ENCODE measurements at regions not wholly inside any gene's neighbourhood (a gene's known extent, or its start where the extent isn't known, plus 50 kb on each side); places are given as distances from the start of the nearest gene placed in this dataset.

DNA sequence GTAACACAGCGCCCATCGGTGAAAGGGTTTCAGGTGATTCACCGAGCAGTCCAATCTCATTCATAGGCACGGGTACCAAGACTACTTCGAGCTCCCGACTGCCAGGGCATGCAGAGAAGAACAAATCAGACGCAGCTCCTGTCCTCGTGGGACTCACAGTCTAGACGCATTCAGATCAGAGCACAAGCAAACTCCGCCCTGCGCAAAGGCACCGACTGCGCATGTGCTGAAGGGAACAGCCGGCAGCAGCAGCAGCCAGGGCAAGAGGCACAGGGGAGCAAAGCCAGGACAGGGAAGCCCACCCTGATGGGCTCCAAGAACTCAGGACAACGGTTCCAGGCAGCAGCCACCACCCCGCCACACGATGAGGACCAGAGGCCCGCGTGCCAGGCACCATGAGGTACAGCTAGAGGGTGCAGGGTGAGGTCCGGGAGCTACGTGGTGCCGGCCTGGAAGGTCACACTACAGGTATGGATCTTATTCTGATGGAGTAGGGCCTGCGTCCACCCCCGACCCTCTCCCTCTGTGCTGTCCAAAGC lies 315.7 kb downstream of the FOXL1 start:
- DNase-seq, result no peak

DNA sequence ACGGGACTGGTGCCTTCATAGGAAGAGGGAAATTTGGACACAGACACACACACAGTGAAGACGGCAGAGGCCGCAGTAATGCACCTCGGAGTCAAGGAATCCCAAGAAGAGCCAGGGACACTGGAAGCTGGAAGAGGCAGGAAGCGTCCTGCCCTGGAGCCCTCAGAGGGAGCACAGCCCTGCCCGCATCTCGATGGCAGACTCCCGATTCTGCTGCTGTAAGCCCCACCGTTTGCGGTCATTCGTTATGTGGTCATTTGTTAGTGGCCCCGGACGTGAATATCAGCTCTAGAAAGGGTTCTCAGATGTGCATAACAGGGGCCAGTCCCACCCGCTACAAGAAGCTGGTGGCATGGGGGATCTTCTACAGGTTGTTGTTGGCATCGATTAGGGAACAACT lies 316.6 kb downstream of the FOXL1 start:
- DNase-seq, result no peak

DNA sequence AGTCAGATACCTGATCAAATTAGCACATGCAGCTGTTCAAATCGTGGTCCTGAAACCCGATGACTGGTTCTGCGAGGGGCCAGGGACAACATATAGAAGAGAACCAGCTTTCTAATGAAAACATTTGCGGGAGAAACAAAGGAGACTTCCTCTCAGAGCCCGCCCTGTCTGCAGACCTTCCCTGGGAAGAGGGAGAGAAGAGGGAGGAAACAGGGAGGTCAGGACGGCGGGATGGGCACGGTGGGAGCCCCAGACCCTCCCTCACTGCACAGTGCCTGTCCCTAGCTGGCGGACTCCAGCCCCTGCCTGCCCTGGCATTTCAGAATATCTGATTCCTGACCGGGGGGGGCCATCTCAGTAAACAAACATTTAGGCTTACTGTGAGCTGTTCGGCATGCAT lies 317.3 kb downstream of the FOXL1 start:
- DNase-seq, result no peak

GRCh38 chr16:86896976-86897375 lies 318.6 kb downstream of the FOXL1 start:
- DNase-seq, result no peak

DNA sequence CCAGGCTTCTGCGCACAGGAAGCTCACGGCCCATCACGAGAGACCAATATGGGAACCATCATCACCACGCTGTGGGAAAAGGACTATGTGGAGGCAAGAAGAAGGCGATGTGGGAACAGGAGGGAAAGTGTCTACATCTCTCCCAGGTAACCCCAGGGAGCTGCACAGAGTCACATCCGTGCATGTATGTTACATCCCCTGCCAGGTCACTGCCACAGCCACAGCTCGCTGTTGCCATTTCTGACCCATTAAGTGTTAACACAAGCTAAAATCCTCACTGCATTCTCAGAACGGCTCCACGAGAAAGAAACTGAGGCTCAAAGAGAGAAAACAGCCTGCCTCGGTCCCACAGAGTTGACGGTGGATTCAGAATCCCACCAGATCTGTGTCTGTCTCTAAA lies 319.1 kb downstream of the FOXL1 start:
- DNase-seq, result no peak

- no peak for DNase-seq
Observed at GRCh38 chr16:86898386-86898785, 320.0 kb downstream of the FOXL1 start.

GRCh38 chr16:86899151-86899550 lies 320.8 kb downstream of the FOXL1 start:
- no peak for DNase-seq

DNA sequence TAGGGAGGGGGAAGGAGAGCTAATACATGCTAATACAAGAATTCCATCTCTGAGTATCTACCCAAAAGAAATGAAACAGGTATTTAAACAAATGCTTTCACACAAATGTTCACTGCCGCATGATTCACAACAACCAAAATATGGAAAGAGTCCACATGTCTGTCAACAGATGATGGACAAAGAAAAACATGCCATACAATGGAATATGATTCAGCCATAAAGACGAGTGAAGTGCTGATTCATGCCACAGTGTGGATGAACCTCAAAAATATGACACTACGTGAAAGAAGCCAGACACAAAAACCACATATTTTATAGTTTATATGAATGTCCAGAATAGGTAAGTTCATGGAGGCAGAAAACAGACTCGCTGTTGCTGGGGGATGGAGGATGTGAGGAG lies 321.4 kb downstream of the FOXL1 start:
- no peak for DNase-seq

DNA sequence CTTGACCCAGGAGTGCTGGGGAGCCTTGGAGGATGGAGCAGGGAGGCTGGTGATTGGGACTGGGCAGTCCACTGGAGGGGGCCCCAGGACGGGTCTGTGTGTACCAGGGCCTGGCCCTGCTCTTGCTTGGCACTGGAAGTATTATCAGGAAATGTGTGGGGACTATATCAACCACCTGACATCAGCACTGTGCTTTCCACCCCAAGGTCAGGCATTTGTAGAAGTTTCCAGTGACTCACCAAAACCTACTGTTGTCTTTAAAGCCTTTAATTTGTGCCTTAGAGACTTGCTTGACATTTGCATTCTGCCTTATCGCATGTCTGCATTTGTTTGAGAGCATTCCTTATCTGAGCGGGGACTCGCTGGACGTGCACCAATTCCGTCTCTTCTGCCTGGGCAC lies 323.1 kb downstream of the FOXL1 start:
- DNase-seq, result no peak

DNA sequence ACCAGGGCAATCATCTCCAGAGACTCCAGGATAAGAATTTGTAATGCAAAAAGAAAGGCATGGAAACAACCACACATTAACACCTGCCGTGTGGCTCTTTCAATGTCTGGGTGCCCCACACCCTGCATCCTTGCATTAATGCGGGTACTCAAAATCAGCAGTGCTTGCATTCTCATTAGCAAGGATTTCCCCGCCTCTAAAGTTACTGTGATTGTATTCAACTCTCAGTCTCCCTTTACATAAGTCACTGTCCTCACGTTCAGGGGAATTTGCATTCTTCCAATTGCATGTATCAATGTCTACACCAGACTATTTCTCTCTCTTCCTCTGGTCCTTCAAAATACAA lies 324.3 kb downstream of the FOXL1 start:
- DNase-seq, result no peak

GRCh38 chr16:86903068-86903467 lies 324.7 kb downstream of the FOXL1 start:
- no peak for DNase-seq

GRCh38 chr16:86905302-86905701 lies 327.0 kb downstream of the FOXL1 start:
- DNase-seq, result no peak

- no peak for DNase-seq
Observed at GRCh38 chr16:86906623-86907022, 328.3 kb downstream of the FOXL1 start.

DNA sequence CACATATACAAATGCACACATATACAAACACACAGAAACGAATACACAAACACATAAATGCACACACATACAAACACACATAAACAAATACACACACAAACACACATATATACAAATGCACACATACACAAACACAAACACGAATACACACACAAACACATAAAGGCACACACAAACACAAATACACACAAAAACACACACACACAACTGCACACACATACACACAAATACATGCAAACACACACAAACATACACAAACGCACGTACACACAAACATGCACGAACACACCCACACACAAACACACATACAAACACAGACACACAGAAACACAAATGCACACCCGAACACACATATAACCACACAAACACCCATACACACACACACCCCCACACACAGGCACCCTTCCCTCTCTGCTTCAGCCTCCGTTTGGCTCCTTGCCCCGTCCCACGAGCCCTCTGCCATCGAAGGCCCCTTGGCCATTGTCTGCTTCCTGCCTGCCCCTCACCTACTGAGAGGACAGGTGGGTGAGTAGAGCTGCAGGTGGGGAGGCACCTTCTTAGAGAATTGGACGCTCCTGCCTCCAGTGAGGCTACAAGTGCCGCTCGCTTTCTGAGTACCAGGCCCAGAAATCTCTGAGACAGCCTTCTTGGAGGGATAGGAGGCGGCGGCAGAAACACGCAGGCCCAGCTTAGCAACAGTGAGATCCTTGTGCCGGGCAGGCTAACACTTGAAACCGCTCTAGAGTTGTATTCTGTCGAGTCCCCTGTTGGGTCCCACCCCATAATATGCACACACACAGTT lies 331.2 kb downstream of the FOXL1 start:
- no peak for DNase-seq

- no peak for DNase-seq
Observed at GRCh38 chr16:86910161-86910769, 331.9 kb downstream of the FOXL1 start.

- no peak for DNase-seq
Observed at GRCh38 chr16:86911437-86911958, 333.1 kb downstream of the FOXL1 start.

DNA sequence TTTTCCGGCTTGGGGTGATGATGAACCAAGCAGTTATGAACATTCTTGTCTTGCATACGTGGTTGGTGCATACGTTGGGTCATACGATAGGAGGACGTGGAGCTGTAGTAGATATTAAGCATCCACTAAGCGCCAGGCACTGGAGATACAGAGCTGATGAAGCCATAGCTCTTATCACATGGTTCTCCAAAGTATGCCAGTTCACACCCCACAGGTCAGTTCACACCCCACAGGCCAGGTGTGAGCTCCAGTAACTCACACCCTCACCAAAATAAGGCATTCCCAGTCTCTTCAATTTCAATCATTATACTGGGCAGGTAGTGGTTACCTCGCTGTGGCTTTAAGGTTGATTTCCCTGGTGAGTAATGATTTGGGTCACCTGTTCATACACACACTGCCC lies 335.5 kb downstream of the FOXL1 start:
- no peak for DNase-seq

DNA sequence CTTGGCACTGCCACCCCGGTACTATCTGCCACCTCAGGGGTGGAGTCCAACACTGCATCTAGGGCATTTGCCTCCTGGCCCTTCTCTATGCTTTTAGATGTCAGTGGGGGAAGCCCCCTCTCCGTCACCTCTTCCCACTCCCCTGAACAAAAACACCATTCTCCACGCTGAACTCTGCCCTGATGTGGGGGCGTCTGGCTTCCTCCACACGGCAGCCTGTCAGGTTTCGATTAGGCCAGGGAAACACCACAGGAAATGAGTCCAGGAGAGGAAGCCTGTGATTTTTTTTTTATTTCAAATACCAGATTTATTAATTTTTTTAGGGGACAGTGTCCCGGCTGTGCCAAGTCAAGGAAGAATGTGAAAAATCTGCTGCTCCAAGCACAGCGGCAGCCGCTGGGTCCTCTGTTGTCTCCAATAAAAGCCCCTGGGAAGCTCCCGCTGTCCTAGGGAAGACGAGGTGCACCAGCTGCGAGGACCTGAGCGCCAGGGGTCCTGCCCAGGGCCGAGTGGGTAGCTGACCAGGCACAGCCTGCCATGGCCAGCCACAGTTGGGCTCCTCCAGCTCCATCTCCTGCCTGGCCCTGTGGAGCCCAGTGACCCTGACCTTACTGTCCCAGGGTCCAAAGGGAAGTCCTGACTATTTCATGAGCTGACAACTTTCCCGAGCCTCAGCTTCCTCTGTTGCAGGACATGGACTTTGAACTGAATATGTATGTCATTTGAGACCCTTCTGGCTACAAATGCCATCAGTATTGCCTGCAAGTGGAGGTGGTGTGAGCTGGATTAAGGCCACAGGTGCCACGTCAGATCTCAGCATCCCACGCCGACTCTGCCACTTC lies 336.7 kb downstream of the FOXL1 start:
- DNase-seq, result no peak

DNA sequence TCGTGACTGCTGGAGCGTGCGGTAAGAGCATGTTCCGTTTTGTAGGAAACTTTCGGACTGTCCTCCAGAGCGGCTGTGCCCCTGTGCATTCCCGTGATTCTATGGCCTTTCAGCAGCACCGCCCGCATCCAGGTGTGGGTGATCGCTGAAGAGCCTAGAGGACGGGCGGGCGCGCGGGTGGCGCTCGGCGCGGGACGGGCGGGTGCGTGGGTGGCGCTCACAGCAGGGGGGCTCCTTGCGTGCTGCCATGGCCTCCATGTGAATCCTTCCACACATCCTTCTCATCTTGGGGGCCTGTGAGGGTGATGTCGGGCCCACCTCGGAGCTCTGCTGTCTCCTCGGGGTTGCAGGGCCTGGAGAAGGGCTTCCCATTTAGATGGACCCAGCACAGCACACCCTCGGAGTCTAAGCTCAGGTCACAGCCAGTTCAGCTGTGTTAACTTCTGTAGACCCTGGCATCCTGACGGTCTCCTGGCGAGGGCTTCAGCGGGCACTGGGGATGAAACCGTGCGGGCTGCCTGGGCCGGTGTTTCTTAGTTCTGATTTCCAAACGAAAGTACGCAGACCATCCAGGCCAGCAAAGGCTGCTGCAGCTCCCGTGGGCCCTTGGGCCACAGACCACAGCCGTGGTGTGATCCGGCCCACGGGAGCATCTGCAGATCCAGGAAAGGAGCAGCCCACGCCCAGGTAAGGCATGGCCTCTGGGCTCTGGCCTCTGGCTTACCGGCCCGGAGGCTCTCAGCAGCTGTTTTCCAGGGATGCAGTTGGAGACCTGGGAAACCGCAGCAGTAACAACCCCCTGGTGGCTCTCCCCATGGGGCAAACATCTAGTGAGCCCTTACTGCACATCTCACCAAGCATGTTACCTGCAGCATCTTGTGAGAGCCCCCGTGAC lies 339.4 kb downstream of the FOXL1 start:
- DNase-seq, result no peak

DNA sequence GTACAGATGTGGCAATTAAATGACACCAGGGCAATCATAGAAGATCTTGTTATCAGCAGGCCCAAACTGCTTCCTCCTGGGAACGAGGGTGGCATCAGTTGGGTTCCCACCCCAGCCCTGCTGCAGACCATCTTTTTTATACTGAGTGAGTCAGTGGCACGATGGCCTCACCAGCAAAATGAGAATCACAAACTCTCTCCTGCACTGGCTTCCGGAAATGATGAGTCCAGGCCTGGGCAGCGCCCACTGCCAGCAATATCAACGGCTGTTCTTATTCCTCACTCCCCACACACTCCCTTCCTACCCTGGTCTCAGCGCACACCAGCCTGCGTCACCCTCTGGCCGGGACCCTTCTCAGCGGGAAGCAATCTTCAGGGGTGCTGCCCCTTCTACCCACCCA lies 340.3 kb downstream of the FOXL1 start:
- DNase-seq, result no peak

DNA sequence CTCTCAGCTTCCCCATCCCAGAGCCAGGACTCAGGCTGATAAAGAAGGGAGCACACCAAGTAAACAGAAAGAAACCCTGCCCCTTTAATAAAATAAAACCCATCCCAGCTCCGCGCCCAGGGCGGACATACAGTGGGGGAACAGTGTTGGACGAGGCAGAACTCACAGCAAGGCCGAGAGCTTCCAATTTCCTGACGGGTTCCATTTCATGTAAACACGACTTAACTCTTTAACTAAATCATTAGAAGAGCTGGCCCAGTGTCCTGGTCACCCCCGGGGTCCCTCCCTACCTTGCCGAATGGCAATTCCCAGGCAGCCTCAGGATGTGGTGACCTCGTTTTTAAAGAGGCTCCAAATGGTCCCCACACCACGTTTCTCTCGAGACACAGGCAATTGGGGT lies 340.7 kb downstream of the FOXL1 start:
- DNase-seq, result no peak

- DNase-seq, result no peak
Observed at GRCh38 chr16:86919578-86920305, 341.4 kb downstream of the FOXL1 start.
